IPS-NIHi7 (cell line): ENCODE measurements at regions not wholly inside any gene's neighbourhood (a gene's known extent, or its start where the extent isn't known, plus 50 kb on each side); places are given as distances from the start of the nearest gene placed in this dataset.

Experiments used
- DNase-seq: peaks from one replicate; pipeline ENCODE4 v3.0.0; 2012; ENCODE audit warnings: mixed read lengths; ENCODE audit errors: extremely low spot score

DNA sequence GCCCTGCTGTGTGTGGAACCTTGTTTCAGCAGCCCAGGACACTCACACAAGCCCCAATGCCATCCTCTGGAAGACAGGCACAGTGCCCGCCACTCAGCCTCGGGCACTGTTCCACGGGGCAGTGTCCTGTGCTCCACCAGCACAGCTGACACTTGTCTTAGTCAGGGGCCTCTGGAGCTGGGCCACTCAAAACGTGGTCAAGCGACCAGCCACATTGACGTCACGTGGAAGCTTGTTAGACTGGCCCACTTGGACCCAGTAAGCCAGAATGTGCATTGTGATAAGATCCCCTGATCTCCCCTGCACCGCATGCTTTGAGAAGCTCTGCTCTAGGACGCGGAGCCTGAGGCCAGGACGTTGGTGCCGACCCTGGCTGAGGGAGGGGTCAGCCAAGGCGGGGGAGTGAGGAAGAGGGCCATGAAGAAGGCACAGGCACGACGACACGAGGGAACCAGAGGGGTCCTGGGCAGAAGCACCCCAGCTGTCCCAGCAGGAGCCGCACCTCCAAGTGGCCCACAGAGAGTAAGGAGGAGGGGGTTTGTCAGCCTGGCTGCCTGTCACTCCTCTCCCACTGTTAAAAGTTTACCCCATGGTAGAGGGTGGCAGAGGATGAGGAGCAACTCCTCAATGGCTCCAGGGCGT, 64.6 kb downstream of the LINC01488 start:
- DNase-seq, result peak; percentile 5

DNA sequence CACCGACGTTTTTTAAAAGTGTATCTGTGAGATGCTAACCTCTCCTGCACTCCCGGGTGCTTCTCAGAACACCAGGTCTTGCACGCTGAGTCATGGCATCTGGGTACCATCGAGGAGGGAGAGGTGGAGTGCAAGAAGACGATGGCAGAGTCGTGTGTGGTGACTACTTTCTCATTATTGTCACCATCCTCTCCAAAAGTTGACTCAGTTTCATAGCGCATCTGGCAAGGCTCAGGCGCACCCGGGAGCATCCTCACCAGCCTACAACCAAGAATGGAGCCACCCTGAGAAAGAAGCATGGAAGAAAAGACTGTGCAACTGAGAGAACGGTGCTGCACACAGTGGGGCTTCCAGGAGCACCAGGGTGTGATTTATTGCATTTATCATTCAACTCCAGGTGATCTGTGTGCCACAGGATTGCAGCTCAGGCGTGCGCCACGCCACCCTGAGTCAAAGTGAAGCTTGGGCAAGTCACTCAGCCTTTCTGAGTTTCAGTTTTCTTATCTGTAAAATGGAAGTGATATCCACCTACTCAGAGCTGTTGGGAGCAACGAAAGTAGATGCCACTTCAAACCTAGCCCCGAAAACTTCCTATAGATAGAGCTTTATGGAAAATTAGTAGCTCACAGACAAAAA, 65.4 kb downstream of the LINC01488 start:
- DNase-seq, result peak; percentile 4

- no peak for DNase-seq
Measured at GRCh38 chr11:69550846-69551245, 69.4 kb downstream of the LINC01488 start.

- no peak for DNase-seq
Measured at GRCh38 chr11:69551963-69552362, 70.5 kb downstream of the LINC01488 start.

GRCh38 chr11:69552951-69553350, 71.5 kb downstream of the LINC01488 start:
- no peak for DNase-seq

GRCh38 chr11:69553416-69554357, 72.2 kb downstream of the LINC01488 start:
- DNase-seq, result peak; percentile 6

DNA sequence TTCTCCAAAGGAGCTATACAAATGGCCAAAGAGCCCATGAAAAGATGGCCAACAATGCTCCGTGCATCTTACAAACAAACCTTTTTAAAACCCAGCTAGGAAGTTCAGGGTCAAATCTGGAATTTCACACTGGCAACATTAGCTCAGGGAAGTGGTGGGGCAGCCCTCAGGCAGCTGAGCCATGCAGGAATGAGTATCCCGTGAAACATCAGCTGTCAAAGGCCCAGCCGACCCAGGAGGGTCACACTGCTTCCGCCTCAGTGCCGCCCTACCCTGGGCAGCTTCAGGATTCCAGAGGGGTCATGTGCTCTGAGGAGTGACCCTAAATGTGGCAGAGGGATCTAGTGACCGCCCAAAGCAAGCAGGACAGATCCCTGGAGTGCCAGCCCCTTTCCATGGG, 73.4 kb downstream of the LINC01488 start:
- peak; percentile 25 for DNase-seq

DNA sequence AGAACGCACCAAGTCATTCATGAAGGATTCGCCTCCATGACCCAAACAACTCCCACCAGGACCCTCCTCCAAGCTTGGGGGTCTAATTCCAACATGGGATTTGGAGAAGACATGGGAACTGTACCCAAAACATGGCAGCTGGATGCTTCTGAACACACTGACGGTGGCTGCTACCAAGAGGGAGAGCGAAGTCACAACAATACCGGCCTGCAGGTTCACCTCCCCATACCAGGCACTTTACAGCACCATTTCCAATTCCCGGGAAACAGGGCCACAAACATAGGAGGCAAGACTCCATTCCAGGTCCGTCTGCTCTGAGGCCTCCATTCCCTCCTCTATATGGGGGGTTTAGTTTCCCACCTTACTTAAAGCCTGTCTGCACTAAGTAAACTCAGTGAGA, 75.8 kb downstream of the LINC01488 start:
- DNase-seq, result no peak

DNA sequence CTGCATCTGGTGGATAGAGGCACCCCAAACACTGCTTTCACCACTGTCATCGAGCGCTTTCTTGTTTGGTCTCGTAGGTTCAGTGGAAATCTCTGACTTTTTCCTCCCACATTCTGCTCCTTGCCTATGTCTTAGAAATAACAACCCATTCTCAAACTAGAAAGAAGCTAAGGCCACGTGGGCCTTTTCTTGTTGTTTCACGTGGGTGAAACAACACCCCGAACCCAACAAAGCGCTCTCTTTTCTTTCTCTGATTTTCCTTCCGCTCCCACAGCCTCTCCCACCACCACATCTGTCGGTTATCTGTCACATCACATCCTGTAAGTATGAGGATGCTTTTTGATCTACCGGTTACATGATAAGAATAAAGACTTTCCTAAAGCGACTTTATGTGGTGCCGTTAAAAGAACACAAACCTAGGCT, 77.1 kb downstream of the LINC01488 start:
- DNase-seq, result no peak

DNA sequence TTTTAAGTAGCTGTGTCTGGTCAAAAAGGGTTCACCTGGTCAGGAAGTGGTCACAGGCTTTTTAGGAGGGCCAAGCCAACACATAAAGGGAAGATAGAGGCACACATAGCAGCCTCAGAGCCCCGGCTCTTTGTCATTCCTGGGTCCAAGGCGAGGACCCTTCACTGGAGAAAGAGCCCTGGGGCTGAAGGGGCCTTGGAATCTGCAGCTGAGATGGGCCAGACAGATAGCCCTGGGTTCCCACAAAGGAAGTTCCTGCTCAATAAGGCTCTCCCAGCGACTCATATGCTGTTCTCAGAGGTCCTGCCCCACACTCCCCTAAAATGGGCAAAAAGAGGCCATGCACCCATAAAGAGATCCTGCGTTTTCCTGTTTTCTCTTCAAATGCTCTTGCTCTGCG, 77.7 kb downstream of the LINC01488 start:
- DNase-seq, result no peak

GRCh38 chr11:69560141-69560790, 78.8 kb downstream of the LINC01488 start:
- DNase-seq, result no peak

DNA sequence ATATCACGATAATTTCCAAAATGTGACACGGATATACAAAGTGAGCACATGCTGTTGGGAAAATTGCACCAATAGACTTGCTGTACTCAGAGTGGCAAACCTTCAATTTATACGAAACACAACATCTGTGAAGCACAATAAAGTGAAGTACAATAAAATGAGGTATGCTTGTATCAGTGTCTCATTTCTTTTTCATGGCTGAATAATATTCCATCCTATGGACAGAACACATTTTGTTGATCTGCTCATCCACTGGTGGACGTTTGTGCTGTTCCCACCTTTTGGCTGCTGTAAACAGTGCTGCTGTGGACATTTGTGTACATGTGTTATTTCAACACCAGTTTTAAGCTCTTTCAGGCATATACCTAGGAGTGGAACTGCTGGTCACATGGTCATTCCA, 78.7 kb upstream of the CCND1 start:
- DNase-seq, result no peak

DNA sequence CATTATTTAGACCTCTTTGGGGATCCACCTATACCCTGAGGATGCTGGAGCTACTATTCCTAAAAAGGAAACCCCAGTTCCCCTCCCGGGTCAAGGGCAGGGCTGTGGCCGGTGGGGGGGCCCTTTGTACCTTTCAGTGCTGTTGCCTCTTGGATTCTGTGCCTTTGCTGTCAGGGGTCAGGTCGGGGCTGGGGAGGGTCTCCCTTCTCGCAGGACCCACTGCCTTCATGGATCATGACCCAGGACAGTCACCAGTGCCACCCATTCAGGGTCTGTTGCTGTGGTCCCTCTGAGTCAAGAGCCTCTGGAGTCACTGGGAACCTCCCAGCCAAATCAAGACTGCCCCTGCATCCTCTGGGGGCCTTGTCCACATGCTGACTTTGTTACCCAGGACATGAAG, 78.1 kb upstream of the CCND1 start:
- no peak for DNase-seq

DNA sequence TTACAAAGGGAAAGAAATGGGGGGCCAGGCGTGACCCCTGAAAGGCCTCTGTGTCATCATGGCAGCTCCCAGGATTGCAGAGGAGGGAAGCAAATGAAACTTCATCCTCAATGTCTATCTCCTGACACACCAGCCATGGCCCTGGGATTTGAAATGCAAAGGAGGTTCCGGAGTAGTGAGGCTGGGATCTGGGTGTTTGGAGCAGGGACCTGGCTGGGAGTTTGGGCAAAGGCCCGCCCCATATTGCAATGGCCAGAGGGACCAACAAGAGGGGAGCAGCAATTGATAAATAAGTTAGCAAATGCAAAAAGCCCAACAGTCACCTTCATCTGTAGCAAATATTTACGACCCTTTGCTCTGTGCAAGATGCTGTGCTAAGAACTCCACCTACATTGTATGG, 77.7 kb upstream of the CCND1 start:
- no peak for DNase-seq

- no peak for DNase-seq
Measured at GRCh38 chr11:69563946-69564775, 76.8 kb upstream of the CCND1 start.

DNA sequence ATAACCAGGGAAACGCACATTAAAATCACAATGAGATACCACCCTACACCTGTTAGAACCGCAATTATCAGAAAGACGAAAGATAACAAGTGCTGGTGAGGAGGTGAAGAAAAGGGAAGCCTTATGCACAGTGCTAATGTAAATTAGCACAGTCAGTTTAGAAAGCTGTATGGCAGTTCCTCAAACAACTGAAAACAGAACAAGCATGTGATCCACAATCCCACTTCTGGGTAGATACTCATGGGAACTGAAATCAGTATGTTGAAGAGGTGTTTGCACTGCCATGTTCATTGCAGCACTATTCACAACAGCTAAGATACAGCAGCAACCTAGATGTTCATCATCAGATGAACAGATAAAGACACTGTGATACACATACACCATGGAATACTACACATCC, 75.0 kb upstream of the CCND1 start:
- no peak for DNase-seq

DNA sequence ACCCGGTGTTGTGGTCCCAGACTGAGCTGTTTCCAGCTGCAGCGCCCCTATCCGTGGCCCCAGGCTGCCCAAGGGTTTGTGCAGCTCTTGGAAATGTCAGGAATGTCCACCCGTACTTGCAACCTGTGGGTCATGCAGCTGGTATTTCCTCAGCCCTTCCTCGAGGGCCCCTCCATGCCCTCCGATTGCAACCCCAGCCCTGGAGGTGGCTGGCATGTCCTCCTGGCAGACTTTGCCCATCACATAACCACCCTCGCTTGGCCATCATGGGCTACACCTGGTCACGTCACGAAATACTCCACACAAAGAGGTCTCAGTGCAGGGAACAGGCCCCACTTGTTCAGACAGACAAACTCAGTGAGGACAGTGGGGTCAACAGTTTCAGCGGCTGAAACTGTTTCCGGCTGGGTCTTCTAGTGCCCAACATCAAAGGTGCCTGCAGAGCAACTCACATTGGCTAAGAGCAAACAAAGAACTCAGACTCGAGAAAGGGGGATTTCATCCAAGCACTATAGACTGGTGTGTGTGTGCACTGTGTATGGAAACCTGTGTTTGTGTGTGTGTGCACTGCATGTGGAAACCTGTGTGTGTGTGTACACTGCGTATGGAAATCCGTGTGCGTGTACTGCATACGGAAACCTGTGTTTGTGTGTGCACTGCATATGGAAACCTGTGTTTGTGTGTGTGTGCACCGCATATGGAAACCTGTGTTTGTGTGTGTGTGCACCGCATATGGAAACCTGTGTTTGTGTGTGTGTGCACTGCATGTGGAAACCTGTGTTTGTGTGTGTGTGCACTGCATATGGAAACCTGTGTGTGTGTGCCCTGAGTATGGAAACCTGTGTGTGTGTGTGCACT, 72.8 kb upstream of the CCND1 start:
- DNase-seq, result no peak

- no peak for DNase-seq
Measured at GRCh38 chr11:69568809-69569097, 72.2 kb upstream of the CCND1 start.

DNA sequence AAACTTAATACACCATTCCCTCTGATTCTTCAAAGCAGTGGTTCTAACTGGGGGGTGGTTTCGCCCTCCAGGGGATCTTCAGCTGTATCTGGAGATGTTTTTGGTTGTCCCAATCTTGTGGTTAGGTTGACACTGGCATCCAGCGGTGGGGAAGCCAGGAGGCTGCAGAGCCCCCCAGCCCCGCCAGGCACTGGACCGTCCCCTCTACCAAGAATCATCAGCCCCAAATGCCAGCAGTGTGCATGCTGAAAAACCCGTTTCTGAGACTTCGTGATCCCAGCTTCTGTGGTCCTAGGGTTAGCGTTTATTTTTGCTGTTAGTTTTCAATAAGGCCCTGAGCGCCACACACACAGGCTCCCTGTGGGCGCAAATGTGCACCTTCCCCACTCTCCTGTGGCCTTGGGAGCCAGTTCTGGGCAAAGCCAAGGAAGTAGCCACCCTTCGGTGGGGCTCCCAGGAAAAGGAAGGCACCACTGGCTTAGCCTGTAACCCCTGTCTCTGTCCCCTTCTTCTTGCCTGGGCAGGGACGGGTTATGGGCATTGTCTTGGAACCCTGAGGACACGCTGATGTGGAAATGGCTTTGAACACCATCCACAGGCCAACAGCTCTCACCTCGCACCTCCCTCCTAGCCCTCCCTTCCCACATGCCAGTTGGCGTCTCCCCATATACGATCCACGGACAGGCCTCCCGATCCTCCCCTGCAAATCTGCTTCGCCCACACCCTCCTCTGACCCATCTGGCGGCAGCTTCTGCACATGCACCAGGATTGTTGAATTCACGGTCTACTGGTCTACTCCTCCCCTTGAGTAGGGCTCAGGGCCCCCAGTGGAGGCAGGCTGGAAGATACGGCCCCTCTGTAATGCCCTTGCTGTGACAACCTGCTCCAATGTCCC, 71.4 kb upstream of the CCND1 start:
- DNase-seq, result no peak
